ENCODE measurements at regions not wholly inside any gene's neighbourhood (a gene's known extent, or its start where the extent isn't known, plus 50 kb on each side); places are given as distances from the start of the nearest gene placed in this dataset.

- TF ChIP-seq CTCF (IDR thresholded peaks at IDR 0.05; ENCODE audit: insufficient read depth, low read depth, low read length) (no peak), EZH2 (IDR thresholded peaks at IDR 0.05; ENCODE audit: insufficient read depth, low read length) (no peak)
Observed at GRCh38 chr4:43253541-43253940, 361.0 kb downstream of the GRXCR1 start.
